ENCODE measurements at regions not wholly inside any gene's neighbourhood (a gene's known extent, or its start where the extent isn't known, plus 50 kb on each side); places are given as distances from the start of the nearest gene placed in this dataset.
"Not testable (repeated sequence)": the region's sequence is repeated elsewhere in the genome, so short reads cannot be mapped to it uniquely, and the experiment has no call there.

GRCh38 chr5:34189752-34190411, 146.9 kb upstream of the C1QTNF3 start:
- DNase-seq = not testable (repeated sequence)

DNA sequence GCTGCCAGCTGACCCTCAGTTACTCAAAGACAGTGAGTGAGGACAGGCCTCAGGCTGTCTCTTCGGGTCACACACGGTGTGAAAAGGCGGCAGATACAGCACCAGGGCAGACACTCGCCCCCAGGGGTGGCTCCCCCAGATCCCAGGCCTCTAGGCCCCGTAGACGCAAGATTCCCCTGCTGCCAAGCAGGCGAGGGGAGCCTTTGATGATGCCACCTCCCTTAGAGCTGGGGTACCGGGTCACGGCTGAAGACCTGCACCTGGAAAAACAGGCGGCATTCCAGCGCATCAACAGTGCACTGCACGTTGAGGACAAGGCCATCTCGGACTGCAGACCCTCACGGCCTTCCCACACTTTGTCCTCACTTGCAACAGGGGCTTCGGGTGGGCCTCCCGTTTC, 147.5 kb upstream of the C1QTNF3 start:
- not testable (repeated sequence) for DNase-seq

- not testable (repeated sequence) for DNase-seq
Measured at GRCh38 chr5:34191279-34191744, 148.3 kb upstream of the C1QTNF3 start.

- DNase-seq = not testable (repeated sequence)
Measured at GRCh38 chr5:34192064-34192922, 149.3 kb upstream of the C1QTNF3 start.

DNA sequence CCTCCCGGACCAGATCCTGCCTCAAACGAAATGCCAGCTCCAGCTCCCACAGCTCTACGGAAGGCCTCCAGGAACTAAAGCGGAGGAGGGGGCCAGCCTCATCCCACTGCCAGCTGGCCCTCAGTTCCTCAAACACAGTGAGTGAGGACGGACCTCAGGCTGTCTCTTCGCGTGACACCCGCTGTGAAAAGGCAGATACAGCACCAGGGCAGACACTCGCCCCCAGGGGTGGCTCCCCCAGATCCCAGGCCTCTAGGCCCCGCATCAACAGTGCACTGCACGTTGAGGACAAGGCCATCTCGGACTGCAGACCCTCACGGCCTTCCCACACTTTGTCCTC, 149.9 kb upstream of the C1QTNF3 start:
- DNase-seq = not testable (repeated sequence)

DNA sequence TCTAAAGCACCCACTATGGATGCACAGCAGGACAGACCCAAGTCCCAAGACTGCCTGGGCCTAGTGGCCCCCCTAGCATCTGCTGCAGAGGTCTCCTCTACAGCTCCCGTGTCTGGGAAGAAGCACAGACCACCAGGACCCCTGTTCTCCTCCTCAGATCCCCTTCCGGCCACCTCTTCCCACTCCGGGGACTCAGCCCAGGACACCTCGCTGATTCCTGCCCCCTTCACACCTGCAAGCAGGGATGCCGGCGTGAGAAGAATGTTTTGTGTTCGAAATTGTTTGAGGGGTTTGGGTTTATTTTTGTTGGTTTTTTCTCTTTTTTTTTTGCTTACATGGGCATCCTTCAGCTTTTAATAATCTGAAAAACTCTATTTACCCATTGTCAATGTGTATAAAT, 150.3 kb upstream of the C1QTNF3 start:
- not testable (repeated sequence) for DNase-seq

GRCh38 chr5:34193804-34194203, 150.8 kb upstream of the C1QTNF3 start:
- not testable (repeated sequence) for DNase-seq

GRCh38 chr5:34196091-34196490, 153.1 kb upstream of the C1QTNF3 start:
- DNase-seq = not testable (repeated sequence)

GRCh38 chr5:34205347-34205746, 162.3 kb upstream of the C1QTNF3 start:
- not testable (repeated sequence) for DNase-seq

DNA sequence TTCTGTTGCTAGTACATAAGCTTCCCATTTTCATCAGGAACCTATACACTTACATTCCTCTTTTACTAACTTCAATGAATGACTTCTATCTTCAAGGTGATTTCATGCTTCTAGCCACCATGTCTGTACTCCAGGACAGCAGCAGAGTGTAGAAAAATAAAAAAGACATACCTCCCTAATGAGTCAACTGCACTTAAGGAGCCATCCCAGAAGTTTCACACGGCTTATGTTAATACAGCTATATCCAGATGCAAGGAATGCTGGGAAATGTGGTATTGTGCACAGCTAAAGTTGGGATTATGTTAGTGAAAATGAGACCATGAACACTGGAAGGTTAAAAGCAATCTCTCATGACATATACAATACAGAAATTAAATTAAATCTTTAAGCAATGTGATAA, 174.4 kb upstream of the C1QTNF3 start:
- DNase-seq = not testable (repeated sequence)

GRCh38 chr5:34221329-34222073, 178.5 kb upstream of the C1QTNF3 start:
- not testable (repeated sequence) for DNase-seq

DNA sequence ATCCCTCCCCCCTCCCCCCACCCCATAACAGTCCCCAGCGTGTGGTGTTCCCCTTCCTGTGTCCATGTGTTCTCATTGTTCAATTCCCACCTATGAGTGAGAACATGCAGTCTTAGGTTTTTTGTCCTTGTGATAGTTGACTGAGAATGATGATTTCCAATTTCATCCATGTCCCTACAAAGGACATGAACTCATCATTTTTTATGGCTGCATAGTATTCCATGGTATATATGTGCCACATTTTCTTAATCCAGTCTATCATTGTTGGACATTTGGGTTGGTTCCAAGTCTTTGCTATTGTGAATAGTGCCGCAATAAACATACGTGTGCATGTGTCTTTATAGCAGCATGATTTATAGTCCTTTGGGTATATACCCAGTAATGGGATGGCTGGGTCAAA, 180.1 kb upstream of the C1QTNF3 start:
- not testable (repeated sequence) for DNase-seq

DNA sequence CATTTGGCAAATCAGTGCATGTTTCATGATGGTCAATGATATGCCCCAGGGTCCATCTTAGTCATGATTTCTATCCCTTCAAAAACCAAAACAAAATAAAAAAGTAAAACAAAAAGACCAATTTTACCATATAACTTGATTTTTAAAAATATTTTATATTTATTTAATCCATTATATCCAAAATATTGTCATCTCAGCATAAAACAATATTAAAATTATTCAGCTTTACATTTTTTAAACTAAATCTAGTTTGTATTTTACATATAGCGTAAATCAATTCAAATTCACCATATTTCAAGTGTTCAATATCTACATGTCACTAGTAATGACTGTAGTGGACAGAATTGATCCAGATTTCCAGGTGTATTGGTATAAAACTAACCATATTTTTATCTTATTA, 187.4 kb upstream of the C1QTNF3 start:
- DNase-seq = not testable (repeated sequence)

- DNase-seq = not testable (repeated sequence)
Measured at GRCh38 chr5:34243802-34244201, 200.8 kb upstream of the C1QTNF3 start.

GRCh38 chr5:34244281-34245031, 201.4 kb upstream of the C1QTNF3 start:
- DNase-seq = not testable (repeated sequence)

- DNase-seq = not testable (repeated sequence)
Measured at GRCh38 chr5:34245032-34245394, 202.0 kb upstream of the C1QTNF3 start.

DNA sequence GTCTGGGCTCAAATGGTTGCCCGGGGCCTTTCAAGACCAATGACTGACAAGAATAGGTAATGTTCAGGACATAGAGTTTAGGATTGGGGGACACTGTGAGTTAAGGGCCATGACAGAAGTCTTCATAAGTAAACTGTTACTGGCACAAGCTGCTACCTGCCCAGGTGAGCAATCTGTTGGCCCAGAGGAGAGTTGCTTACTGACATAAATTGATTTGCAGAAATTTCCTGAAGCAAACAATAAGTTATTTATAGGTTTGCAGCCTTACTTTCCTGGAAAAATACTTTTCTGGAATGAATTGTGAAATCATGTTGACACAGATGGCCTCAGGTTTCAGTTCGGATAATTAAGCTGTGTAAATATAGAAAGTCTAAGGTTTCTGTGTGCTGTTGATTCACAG, 202.8 kb upstream of the C1QTNF3 start:
- peak; percentile 6 for DNase-seq

GRCh38 chr5:34258598-34258997, 215.6 kb upstream of the C1QTNF3 start:
- DNase-seq = not testable (repeated sequence)

- not testable (repeated sequence) for DNase-seq
Measured at GRCh38 chr5:34261020-34261419, 218.0 kb upstream of the C1QTNF3 start.

DNA sequence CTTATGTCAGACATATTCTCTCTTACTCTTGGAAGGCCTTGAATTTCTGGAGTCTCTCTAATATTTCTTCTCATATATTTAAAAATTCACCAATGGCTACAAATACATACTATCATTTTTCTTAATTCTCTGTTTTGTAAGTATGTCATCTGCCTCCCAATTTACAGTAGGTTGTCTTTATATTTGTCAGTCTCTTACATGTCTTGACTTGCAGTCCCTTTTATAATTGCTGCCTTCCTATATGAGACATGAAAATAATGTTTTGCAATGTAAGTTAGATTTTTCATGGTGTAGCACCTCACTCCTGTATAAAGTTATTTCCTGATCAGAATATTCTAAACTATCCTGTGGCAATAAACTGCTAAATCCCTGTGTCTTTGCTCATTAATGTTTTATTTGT, 223.1 kb upstream of the C1QTNF3 start:
- DNase-seq = not testable (repeated sequence)

DNA sequence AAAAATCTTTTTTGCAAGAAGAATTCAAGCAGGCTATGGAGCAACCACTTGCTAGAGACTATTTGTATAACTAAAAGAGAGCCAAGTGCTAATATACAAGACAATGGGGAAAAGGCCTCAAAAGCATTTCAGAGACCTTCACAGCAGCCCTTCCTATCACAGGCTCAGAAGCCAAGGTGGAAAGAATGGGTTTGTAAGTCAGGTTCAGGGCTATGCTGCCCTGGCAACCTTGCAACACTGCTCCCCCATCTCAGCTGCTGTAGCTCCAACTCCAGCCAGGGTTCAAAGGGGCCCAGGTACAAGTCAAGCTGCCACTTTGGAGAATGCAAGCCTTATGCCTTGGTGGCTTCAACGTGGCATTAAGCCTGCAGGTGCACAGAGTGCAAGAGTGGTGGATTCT, 253.7 kb upstream of the C1QTNF3 start:
- not testable (repeated sequence) for DNase-seq

DNA sequence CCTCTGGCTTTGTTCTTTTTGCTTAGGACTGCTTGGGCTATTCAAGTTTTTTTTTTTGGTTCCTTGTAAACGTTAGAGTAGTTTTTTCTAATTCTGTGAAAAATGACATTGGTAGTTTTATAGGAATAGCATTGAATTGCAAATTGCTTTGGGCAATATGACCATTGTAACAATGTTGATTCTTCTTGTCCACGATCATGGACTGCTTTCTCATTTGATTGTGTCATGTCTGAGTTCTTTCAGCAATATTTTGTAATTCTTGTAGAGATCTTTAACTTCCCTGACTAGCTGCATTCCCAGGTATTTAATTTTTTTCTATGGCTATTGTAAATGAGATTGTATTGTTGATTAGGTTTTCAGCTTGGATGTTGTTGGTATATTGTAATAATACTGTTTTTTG, 286.2 kb upstream of the C1QTNF3 start:
- DNase-seq = not testable (repeated sequence)
